HUES64 (cell line): ENCODE measurements at regions not wholly inside any gene's neighbourhood (a gene's known extent, or its start where the extent isn't known, plus 50 kb on each side); places are given as distances from the start of the nearest gene placed in this dataset.
"Not testable (repeated sequence)": the region's sequence is repeated elsewhere in the genome, so short reads cannot be mapped to it uniquely, and the experiment has no call there.

Experiments used
- H3K27ac ChIP-seq: 2 replicates; pipeline ENCODE4 v1.7.0; 2013; ENCODE audit warnings: low read depth, low read length, inconsistent platforms
- H3K27me3 ChIP-seq: 2 replicates; pipeline ENCODE4 v1.6.1; 2013; ENCODE audit warnings: mild to moderate bottlenecking, low read length; ENCODE audit not compliant: insufficient read depth
- H3K36me3 ChIP-seq: 2 replicates; pipeline ENCODE4 v1.6.1; 2013; ENCODE audit warnings: mild to moderate bottlenecking, low read length; ENCODE audit not compliant: insufficient read depth
- H3K4me1 ChIP-seq: 2 replicates; pipeline ENCODE4 v1.6.1; 2013; ENCODE audit warnings: mild to moderate bottlenecking, low read length, moderate library complexity; ENCODE audit not compliant: insufficient read depth
- H3K4me3 ChIP-seq: 2 replicates; pipeline ENCODE4 v1.5.1; 2013; ENCODE audit warnings: mild to moderate bottlenecking, low read length, moderate library complexity
- H3K9ac ChIP-seq: 2 replicates; pipeline ENCODE4 v1.6.1; 2013; ENCODE audit warnings: mild to moderate bottlenecking, low read depth, low read length
- H3K9me3 ChIP-seq: 2 replicates; pipeline ENCODE4 v1.6.1; 2013; ENCODE audit warnings: low read depth, low read length; ENCODE audit not compliant: insufficient read depth
- WGBS: fragments of 150-250, 120-280 bp; methylation state at CpG from one replicate; pipeline ENCODE4 v1.1.7; 2013; ENCODE audit warnings: missing lambda C conversion rate; 5-methylcytosine and 5-hydroxymethylcytosine counted together

DNA sequence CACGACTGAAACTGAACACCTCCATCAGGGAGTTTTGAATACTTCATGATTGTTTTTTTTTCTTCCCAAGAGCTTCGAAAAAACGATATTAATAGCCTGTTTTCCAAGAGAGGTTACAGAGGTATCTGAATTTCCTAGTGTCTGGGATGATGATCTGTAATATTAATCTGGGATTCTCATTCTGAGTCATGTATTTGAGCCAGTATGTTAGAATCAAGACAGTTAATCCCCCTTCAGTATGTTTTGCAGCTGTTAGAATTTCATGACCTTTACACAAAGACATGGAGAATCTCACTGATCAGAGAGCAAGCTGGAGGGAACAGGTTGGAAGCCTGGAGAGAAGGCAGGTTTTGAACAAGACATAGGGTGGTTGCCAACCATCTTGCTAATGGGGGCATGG is 234.5 kb upstream of the GAP43 start:
- WGBS = 98% methylated on average over 3 of the region's 3 CpGs

DNA sequence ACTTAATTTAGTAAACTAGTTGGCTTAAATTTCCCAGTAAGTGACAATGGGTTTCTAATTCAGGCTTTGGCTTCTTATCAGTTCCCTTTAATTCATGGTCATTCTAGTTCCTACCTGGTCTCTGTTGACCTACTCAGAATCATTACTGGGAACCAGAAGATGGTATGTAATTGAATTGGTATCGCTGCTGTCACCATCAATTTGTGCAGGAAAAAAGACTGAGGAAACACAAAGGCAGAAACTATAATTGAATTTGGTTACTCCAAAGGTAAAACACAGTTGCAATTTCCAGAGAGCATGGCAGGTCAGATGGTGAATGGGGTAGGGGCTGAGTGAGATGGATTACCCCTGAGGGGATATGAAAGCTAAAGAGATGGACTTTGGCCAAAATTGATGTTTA is 226.5 kb upstream of the GAP43 start:
- H3K36me3 ChIP-seq = no peaks in the 10 kb centered on the region
- H3K4me3 ChIP-seq = no peak overlapping the region
- peaks cover 12% of the 10 kb centered on the region for H3K4me1 ChIP-seq
- no peak overlapping the region for H3K9ac ChIP-seq
- no peaks in the 10 kb centered on the region for H3K9me3 ChIP-seq
- no peak overlapping the region for H3K27ac ChIP-seq
- 100% methylated on average over 1 of the region's 1 CpG for WGBS
- H3K27me3 ChIP-seq = no peaks in the 10 kb centered on the region

More for the DNA sequence above, 234.5 kb upstream of the GAP43 start:
- no peaks in the 10 kb centered on the region for H3K36me3 ChIP-seq
- no peak overlapping the region for H3K4me3 ChIP-seq
- peaks cover 15% of the 10 kb centered on the region; the same call in 1 of the 2 replicates for H3K4me1 ChIP-seq
- H3K9me3 ChIP-seq = no peaks in the 10 kb centered on the region
- no peaks in the 10 kb centered on the region for H3K27me3 ChIP-seq
- H3K9ac ChIP-seq = no peak overlapping the region
- no peak overlapping the region for H3K27ac ChIP-seq

DNA sequence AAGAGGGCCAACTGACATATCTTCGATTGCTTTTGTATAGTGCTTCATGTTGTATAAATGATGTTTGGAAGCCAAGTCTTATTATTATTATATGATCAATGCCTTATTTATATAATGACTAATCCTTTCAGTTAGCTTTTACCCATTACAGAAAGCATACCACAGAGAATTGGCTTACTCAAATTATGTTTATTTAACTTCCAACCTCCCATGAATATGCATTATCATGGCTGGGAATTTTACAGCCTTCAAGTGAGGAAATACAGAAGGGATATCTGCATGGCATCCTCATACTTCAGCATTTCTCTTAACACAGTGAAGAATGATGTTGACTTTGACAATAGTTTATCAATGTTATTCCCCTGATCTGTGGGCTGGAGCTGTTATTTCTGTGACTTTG is 225.9 kb upstream of the GAP43 start:
- no CpG with 5 or more reads among the region's 1 CpG for WGBS
- no peak overlapping the region for H3K9ac ChIP-seq
- H3K36me3 ChIP-seq = no peaks in the 10 kb centered on the region
- H3K27ac ChIP-seq = no peak overlapping the region
- H3K4me3 ChIP-seq = no peak overlapping the region
- H3K27me3 ChIP-seq = no peaks in the 10 kb centered on the region
- H3K9me3 ChIP-seq = no peaks in the 10 kb centered on the region
- peaks cover 12% of the 10 kb centered on the region for H3K4me1 ChIP-seq

DNA sequence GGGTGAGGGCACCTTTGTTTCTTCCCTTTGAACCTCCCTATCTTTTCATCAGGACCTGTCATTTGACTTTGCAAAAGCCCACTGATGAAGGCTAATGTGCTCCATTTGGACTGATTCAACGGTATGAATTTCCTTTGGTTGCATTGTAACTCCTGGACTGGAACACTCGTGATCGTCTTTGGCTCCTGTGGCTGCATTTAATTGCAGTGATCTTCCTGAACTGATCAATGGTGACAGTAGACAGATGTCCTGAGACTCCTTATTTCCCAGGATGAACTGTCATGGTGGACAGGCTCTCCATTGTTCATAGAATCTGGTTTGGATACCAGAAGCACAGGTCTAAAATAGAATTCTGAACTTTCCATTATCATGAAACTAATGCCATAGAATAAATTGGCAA is 224.8 kb upstream of the GAP43 start:
- Histone ChIP-seq H3K4me3 (no peak overlapping the region), H3K9ac (no peak overlapping the region), H3K4me1 (peaks cover 14% of the 10 kb centered on the region), H3K36me3 (no peaks in the 10 kb centered on the region), H3K27ac (no peak overlapping the region), H3K27me3 (no peaks in the 10 kb centered on the region), H3K9me3 (no peaks in the 10 kb centered on the region)
- 98% methylated on average over 3 of the region's 3 CpGs for WGBS

DNA sequence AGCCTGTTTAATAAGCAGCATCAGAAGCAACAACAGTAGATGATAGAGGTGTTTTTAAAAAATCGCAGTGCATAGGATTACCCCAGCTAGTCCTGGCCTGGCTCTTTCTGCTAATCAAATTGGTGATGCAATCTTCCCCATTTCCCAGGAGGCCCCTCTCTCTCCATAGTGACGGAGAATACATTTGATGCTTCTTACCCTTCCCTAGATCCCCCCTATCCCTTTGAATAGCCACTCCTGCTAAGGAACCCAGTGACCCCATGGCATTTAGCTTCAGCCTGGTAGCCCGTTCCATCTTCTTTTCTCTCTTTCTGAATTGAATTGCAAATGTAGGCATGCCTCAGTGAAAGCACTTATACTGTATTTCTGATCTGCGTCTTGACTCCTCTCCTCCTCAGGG is 223.6 kb upstream of the GAP43 start:
- 60% methylated on average over 4 of the region's 4 CpGs for WGBS
- no peak overlapping the region for H3K9ac ChIP-seq
- peaks cover 17% of the 10 kb centered on the region for H3K4me1 ChIP-seq
- H3K36me3 ChIP-seq = no peaks in the 10 kb centered on the region
- no peaks in the 10 kb centered on the region for H3K27me3 ChIP-seq
- no peak overlapping the region for H3K27ac ChIP-seq
- no peaks in the 10 kb centered on the region for H3K9me3 ChIP-seq
- no peak overlapping the region for H3K4me3 ChIP-seq

DNA sequence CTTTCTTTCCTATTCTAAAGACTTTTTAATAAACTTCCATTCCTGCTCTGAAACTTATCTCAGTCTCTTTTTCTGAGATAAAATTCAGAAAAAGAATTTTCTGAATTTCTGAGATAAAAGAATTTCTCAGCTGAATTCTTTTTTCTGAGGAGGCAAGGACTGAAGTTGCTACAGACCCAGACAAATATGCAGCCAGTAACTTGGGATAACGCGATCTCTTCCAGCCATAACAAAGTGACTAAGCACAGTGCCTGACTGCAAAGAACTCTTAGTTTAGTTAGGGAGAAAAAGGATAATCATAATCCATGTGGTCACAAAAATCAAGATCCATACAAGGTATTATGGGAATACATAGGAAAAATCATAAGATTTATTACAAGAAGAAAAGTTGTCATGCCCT is 222.0 kb upstream of the GAP43 start:
- Histone ChIP-seq H3K27ac (no peak overlapping the region), H3K9ac (no peak overlapping the region), H3K4me3 (no peak overlapping the region), H3K4me1 (peaks cover 27% of the 10 kb centered on the region), H3K36me3 (no peaks in the 10 kb centered on the region), H3K9me3 (no peaks in the 10 kb centered on the region), H3K27me3 (no peaks in the 10 kb centered on the region)
- WGBS = 96% methylated on average over 2 of the region's 2 CpGs

DNA sequence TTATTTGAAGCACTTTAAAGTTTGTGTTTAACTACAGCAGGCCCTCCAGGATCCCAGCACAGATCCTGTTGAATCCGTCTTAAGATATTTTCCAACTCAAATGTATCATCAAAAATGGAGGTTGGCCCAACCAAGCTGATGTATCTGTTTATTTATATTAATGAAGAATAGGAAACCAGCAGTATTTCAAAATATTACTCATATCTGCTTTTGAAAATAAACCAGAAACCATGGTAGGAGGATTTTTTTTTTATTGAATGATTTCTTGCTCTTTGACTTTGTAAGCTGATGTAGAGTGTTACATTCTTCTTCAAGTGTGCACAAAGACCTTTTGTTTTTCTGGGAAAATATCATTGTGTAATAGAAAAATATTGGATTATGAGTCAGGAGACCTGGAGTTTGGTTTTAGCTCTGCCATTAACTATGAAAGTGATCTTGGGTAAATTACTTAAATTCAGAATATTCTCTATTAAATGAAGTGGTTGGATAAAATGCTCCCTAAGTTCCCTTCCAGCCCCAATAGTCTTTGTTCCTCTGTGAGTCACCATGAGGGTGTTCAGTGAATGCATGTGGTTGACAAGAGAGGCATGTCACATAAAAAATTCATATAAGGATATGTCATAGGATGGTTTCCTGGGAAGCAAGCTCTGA is 221.3 kb upstream of the GAP43 start:
- H3K4me3 ChIP-seq = no peak overlapping the region
- no peaks in the 10 kb centered on the region for H3K27me3 ChIP-seq
- H3K27ac ChIP-seq = no peak overlapping the region
- no peaks in the 10 kb centered on the region for H3K9me3 ChIP-seq
- H3K9ac ChIP-seq = no peak overlapping the region
- WGBS = no CpG with 5 or more reads among the region's 1 CpG
- peaks cover 27% of the 10 kb centered on the region for H3K4me1 ChIP-seq
- H3K36me3 ChIP-seq = no peaks in the 10 kb centered on the region

DNA sequence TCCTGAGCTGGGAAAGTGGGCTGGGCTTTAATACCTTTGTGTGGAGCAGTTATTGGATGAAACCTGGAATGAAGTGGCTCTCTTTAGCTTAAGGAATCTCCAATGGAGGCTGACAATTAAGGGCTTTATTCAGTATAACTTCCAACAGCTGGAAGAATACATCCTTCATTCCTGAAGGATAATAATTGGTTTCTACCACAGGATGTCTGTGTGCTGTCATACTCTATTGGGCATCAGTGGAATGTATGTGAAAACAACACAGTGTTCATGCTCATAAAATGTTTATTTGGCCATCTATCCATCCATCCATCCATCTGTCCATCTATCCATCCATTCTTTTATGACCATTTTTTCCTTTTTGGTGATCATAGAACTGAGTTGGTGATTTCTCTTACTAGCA is 220.7 kb upstream of the GAP43 start:
- Histone ChIP-seq H3K4me3 (no peak overlapping the region), H3K9me3 (no peaks in the 10 kb centered on the region), H3K27me3 (no peaks in the 10 kb centered on the region), H3K4me1 (peaks cover 27% of the 10 kb centered on the region), H3K9ac (no peak overlapping the region), H3K27ac (no peak overlapping the region), H3K36me3 (no peaks in the 10 kb centered on the region)

DNA sequence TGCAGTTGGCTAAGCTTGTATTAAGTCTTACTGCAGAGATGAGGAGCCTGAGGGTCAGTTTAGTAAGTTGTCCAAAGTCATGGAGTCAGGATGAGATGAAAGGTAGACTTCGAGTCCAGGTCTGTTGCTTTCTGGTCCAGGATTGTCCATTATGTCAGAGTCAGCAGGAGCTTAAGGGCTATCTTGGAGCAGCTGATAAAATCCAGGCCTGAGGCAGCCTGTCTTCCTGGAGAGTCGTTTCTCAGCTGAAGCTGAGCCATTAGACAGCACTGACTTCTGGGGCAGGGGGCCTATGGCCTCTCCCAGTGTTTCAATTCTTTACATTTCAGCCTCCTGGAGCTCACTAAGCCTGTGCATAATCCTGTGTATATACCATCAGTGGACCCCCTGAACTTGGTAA is 219.5 kb upstream of the GAP43 start:
- no peaks in the 10 kb centered on the region for H3K9me3 ChIP-seq
- no peak overlapping the region for H3K9ac ChIP-seq
- no peaks in the 10 kb centered on the region for H3K27me3 ChIP-seq
- no peaks in the 10 kb centered on the region for H3K36me3 ChIP-seq
- no peak overlapping the region for H3K27ac ChIP-seq
- no peak overlapping the region for H3K4me3 ChIP-seq
- WGBS = 75% methylated on average over 2 of the region's 2 CpGs
- H3K4me1 ChIP-seq = peaks cover 27% of the 10 kb centered on the region

DNA sequence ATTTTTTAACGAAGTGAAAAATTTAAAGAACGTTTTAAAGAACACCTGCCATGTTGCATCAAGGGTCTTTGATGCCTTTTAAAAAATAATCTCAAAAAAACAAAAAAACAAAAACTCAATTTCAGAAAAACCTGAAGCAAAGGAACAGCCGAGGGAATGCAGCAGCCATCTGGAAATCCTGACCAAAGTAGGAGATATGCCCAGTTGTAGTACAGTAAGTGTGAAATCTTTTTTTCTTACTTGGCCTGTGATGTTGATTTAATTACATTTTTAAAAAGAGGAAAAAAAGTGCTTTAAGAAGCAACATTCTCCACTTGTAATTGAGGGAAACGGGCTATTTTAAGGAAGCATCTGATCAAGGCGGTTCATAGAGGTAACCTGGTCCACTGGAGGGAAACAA is 213.7 kb upstream of the GAP43 start:
- H3K9me3 ChIP-seq = no peaks in the 10 kb centered on the region
- H3K27me3 ChIP-seq = no peaks in the 10 kb centered on the region
- H3K36me3 ChIP-seq = no peaks in the 10 kb centered on the region
- no peak overlapping the region for H3K4me3 ChIP-seq
- peaks cover 10% of the 10 kb centered on the region for H3K4me1 ChIP-seq
- no peak overlapping the region for H3K27ac ChIP-seq
- no peak overlapping the region for H3K9ac ChIP-seq
- 94% methylated on average over 5 of the region's 5 CpGs for WGBS

DNA sequence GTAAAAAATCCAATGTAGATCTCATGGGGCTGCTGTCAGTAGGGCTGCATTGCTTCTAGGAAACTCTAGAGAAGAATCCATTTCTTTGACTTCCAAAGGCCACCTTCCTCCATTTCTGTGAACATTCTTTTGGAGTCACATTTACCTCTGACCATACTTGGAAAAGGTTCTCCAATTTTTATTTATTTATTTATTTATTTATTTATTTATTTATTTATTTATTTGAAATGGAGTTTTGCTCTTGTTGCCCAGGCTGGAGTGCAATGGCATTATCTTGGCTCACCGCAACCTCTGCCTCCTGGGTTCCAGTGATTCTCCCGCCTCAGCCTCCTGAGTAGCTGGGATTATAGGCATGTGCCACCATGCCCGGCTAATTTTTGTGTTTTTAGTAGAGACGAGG is 208.7 kb upstream of the GAP43 start:
- not testable (repeated sequence) for H3K27me3 ChIP-seq, H3K9me3 ChIP-seq, H3K27ac ChIP-seq, H3K36me3 ChIP-seq, H3K9ac ChIP-seq, H3K4me3 ChIP-seq, H3K4me1 ChIP-seq
- WGBS = 97% methylated on average over 4 of the region's 4 CpGs
